ENCODE measurements at regions not wholly inside any gene's neighbourhood (a gene's known extent, or its start where the extent isn't known, plus 50 kb on each side); places are given as distances from the start of the nearest gene placed in this dataset.
A peak's percentile ranks its signal among the peaks of the same experiment; 100 is the strongest.

DNA sequence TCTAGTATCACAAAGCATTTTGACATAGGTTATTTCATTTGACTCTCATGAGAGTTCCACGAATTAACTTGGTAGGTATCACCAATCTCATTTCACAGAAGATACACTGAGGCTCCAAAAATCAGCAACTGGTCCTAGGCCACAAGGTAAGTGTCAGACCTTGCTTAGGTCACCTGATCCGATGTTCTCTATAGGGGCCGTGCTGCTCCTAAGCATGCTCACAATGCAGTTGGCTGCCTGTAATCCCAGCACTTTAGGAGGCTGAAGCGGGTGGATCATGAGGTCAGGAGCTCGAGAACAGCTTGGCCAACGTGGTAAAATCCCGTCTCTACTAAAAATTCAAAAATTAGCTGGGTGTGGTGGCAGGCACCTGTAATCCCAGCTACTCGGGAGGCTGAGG lies 78.7 kb upstream of the FOXN3 start:
- no peak overlapping the region for H3K27ac ChIP-seq (ENCODE audit: low read depth, low read length)
- no peak for TF ChIP-seq EZH2phosphoT487 (IDR thresholded peaks at IDR 0.05; ENCODE audit: borderline replicate concordance, low read length)
- no peak for TF ChIP-seq CTCF (IDR thresholded peaks at IDR 0.05; ENCODE audit: low read depth, low read length, poor library complexity, severe bottlenecking)

GRCh38 chr14:89493877-89494634 lies 77.0 kb upstream of the FOXN3 start:
- H3K27me3 ChIP-seq (ENCODE audit: control insufficient read depth, low read length), result no peaks in the 10 kb centered on the region

More for the DNA sequence above, 78.7 kb upstream of the FOXN3 start:
- H3K79me2 ChIP-seq (ENCODE audit: control insufficient read depth, low read length), result no peaks in the 10 kb centered on the region
- no peak overlapping the region for H3K4me3 ChIP-seq (ENCODE audit: low read length)
- H3K27me3 ChIP-seq (ENCODE audit: control insufficient read depth, low read length), result no peaks in the 10 kb centered on the region
- H3K4me2 ChIP-seq (ENCODE audit: low read length), result no peak overlapping the region
- H3K4me1 ChIP-seq (ENCODE audit: control insufficient read depth, low read length), result peaks cover 34% of the 10 kb centered on the region
- H4K20me1 ChIP-seq (ENCODE audit: control insufficient read depth, insufficient read depth, low read depth, low read length), result no peaks in the 10 kb centered on the region
- H3K9me2 ChIP-seq (replicated peaks; ENCODE audit: control insufficient read depth, low read length), result no peaks in the 10 kb centered on the region
- no peaks in the 10 kb centered on the region for H3K9me3 ChIP-seq (ENCODE audit: control insufficient read depth, insufficient read depth, low read length)
- H3K36me3 ChIP-seq (ENCODE audit: control insufficient read depth, low read length), result no peaks in the 10 kb centered on the region
- H3F3A ChIP-seq (ENCODE audit: control insufficient read depth, insufficient read depth), result no peaks in the 10 kb centered on the region

DNA sequence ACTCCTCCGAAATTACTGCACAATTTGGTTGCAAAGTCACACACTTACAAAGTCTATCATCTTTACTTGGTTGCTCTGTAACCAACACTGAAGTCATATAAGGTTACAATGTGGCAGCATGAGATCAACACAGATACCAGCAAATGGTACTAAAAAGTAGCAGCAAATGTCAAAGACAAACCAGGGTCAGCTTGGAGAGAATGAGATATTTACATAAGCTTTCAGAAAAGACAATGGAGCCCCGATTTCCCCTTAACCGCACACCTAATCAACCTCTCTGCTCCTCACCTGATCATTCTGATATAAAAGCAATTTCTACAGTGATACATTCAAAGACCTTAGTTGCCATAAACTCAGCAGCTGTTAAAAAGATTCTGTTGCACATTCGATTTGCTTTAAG lies 76.4 kb upstream of the FOXN3 start:
- no peak for TF ChIP-seq CTCF (IDR thresholded peaks at IDR 0.05; ENCODE audit: low read depth, low read length, poor library complexity, severe bottlenecking)
- TF ChIP-seq EZH2phosphoT487 (IDR thresholded peaks at IDR 0.05; ENCODE audit: borderline replicate concordance, low read length), result no peak
- Histone ChIP-seq H3F3A (ENCODE audit: control insufficient read depth, insufficient read depth) (no peaks in the 10 kb centered on the region), H3K4me1 (ENCODE audit: control insufficient read depth, low read length) (peaks cover 34% of the 10 kb centered on the region), H3K27ac (ENCODE audit: low read depth, low read length) (peak overlapping the region; percentile 37; the same call in 1 of the 2 replicates), H3K9me2 (replicated peaks; ENCODE audit: control insufficient read depth, low read length) (no peaks in the 10 kb centered on the region), H3K79me2 (ENCODE audit: control insufficient read depth, low read length) (no peaks in the 10 kb centered on the region), H4K20me1 (ENCODE audit: control insufficient read depth, insufficient read depth, low read depth, low read length) (no peaks in the 10 kb centered on the region), H3K9me3 (ENCODE audit: control insufficient read depth, insufficient read depth, low read length) (no peaks in the 10 kb centered on the region), H3K4me3 (ENCODE audit: low read length) (peak overlapping the region; percentile 65), H3K4me2 (ENCODE audit: low read length) (peak overlapping the region; percentile 76), H3K36me3 (ENCODE audit: control insufficient read depth, low read length) (no peaks in the 10 kb centered on the region), H3K27me3 (ENCODE audit: control insufficient read depth, low read length) (no peaks in the 10 kb centered on the region)

More at GRCh38 chr14:89493877-89494634, 77.0 kb upstream of the FOXN3 start:
- Histone ChIP-seq H3K4me1 (ENCODE audit: control insufficient read depth, low read length) (peaks cover 34% of the 10 kb centered on the region), H4K20me1 (ENCODE audit: control insufficient read depth, insufficient read depth, low read depth, low read length) (no peaks in the 10 kb centered on the region), H3K4me2 (ENCODE audit: low read length) (peak overlapping the region; percentile 76), H3K4me3 (ENCODE audit: low read length) (peak overlapping the region; percentile 65), H3K9me2 (replicated peaks; ENCODE audit: control insufficient read depth, low read length) (no peaks in the 10 kb centered on the region), H3K36me3 (ENCODE audit: control insufficient read depth, low read length) (no peaks in the 10 kb centered on the region), H3K27ac (ENCODE audit: low read depth, low read length) (peak overlapping the region; percentile 42; the same call in 1 of the 2 replicates), H3K79me2 (ENCODE audit: control insufficient read depth, low read length) (no peaks in the 10 kb centered on the region), H3F3A (ENCODE audit: control insufficient read depth, insufficient read depth) (no peaks in the 10 kb centered on the region), H3K9me3 (ENCODE audit: control insufficient read depth, insufficient read depth, low read length) (no peaks in the 10 kb centered on the region)
- no peak for TF ChIP-seq EZH2phosphoT487 (IDR thresholded peaks at IDR 0.05; ENCODE audit: borderline replicate concordance, low read length)
- no peak for TF ChIP-seq CTCF (IDR thresholded peaks at IDR 0.05; ENCODE audit: low read depth, low read length, poor library complexity, severe bottlenecking)

Data from DOHH2 (cell line).